ENCODE measurements at regions not wholly inside any gene's neighbourhood (a gene's known extent, or its start where the extent isn't known, plus 50 kb on each side); places are given as distances from the start of the nearest gene placed in this dataset.

DNA sequence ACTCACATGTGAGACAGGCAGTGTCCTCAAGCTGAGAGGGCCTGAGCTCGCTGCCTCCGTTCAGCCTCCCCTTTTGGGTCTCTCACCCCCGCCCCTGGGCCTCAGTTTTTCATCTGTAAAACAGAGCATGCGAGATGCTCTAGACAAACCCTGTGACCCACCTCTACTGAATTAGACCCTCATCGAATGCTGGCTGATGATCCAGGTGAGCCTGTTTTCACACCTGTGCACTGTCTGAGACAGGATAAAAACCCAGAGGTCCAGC lies 102.1 kb downstream of the PDGFA start:
- Histone ChIP-seq H3K9me1 (replicated peaks; ENCODE audit: control insufficient read depth, extremely low read depth, insufficient read depth, low read length) (no peaks in the 10 kb centered on the region), H3K27me3 (ENCODE audit: control insufficient read depth in 2 of 2, insufficient read depth in 2 of 2, low read length in 2 of 2) (no peaks in the 10 kb centered on the region), H3K27ac (ENCODE audit: insufficient read depth, low read depth, low read length) (no peak overlapping the region), H3K4me3 (replicated peaks in 1 of 3; ENCODE audit: insufficient read depth in 1 of 3, low read depth in 1 of 3, low read length in 3 of 3) (no peak overlapping the region), H3K4me2 (ENCODE audit: insufficient read depth, low read length) (no peak overlapping the region), H3K4me1 (ENCODE audit: control insufficient read depth, extremely low read depth, insufficient read depth, low read length) (no peaks in the 10 kb centered on the region), H4K20me1 (replicated peaks; ENCODE audit: control insufficient read depth, extremely low read depth, insufficient read depth, low read length) (no peaks in the 10 kb centered on the region), H2AFZ (ENCODE audit: low read depth, low read length) (no peak overlapping the region), H3K79me2 (ENCODE audit: control insufficient read depth, insufficient read depth, low read length) (no peaks in the 10 kb centered on the region), H3K9me3 (replicated peaks; ENCODE audit: control insufficient read depth, insufficient read depth, low read length) (no peaks in the 10 kb centered on the region), H3K9ac (replicated peaks; ENCODE audit: extremely low read depth, insufficient read depth, low read length) (no peak overlapping the region), H3K36me3 (ENCODE audit: control insufficient read depth in 2 of 2, extremely low read depth in 1 of 2, insufficient read depth in 2 of 2, low read length in 2 of 2) (no peaks in the 10 kb centered on the region)
- no TSS peak for BruUV-seq (replicated peaks)
- POLR2A ChIA-PET: no interaction called here
- TF ChIP-seq FOS (IDR thresholded peaks at IDR 0.05; ENCODE audit: borderline replicate concordance, insufficient read depth, low read length): no peak
- TF ChIP-seq EZH2 (IDR thresholded peaks at IDR 0.05; ENCODE audit: borderline replicate concordance, low read depth, low read length, severe bottlenecking): no peak
- TF ChIP-seq POLR2A (IDR thresholded peaks at IDR 0.05; ENCODE audit: low read depth, low read length): no peak
- no peak for TF ChIP-seq JUN (IDR thresholded peaks at IDR 0.05; ENCODE audit: borderline replicate concordance, insufficient read depth, insufficient read length, low read depth)
- no peak for TF ChIP-seq GATA2 (IDR thresholded peaks at IDR 0.05; ENCODE audit: insufficient read depth, insufficient read length, low read depth, low read length)
- TF ChIP-seq MYC (IDR thresholded peaks at IDR 0.05; ENCODE audit: low read depth, low read length): no peak
- TF ChIP-seq, protein P1, sequence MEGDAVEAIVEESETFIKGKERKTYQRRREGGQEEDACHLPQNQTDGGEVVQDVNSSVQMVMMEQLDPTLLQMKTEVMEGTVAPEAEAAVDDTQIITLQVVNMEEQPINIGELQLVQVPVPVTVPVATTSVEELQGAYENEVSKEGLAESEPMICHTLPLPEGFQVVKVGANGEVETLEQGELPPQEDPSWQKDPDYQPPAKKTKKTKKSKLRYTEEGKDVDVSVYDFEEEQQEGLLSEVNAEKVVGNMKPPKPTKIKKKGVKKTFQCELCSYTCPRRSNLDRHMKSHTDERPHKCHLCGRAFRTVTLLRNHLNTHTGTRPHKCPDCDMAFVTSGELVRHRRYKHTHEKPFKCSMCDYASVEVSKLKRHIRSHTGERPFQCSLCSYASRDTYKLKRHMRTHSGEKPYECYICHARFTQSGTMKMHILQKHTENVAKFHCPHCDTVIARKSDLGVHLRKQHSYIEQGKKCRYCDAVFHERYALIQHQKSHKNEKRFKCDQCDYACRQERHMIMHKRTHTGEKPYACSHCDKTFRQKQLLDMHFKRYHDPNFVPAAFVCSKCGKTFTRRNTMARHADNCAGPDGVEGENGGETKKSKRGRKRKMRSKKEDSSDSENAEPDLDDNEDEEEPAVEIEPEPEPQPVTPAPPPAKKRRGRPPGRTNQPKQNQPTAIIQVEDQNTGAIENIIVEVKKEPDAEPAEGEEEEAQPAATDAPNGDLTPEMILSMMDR (IDR thresholded peaks at IDR 0.05; ENCODE audit: extremely low read depth in 1 of 2, insufficient read depth in 1 of 2, low read depth in 1 of 2, low read length in 2 of 2): no peak
- TF ChIP-seq, protein P2, sequence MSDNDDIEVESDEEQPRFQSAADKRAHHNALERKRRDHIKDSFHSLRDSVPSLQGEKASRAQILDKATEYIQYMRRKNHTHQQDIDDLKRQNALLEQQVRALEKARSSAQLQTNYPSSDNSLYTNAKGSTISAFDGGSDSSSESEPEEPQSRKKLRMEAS (IDR thresholded peaks at IDR 0.05; ENCODE audit: insufficient read depth, insufficient read length): no peak
- no peak for TF ChIP-seq POLR2AphosphoS5 (IDR thresholded peaks at IDR 0.05; ENCODE audit: insufficient read depth, low read depth, low read length)
- intact Hi-C loops (cut with micrococcal nuclease): no loop called here
- dilution Hi-C loops (cut with MboI; ENCODE audit: extremely low pct_ligation_motif_present, low sequenced_read_pairs): no loop called here
- CTCF ChIA-PET: no interaction called here
- no peak for DNase-seq (ENCODE audit: low read depth, low spot score)
- no peak for FAIRE-seq

Measured in endothelial cell of umbilical vein (primary cell).